ENCODE measurements at regions not wholly inside any gene's neighbourhood (a gene's known extent, or its start where the extent isn't known, plus 50 kb on each side); places are given as distances from the start of the nearest gene placed in this dataset.

DNA sequence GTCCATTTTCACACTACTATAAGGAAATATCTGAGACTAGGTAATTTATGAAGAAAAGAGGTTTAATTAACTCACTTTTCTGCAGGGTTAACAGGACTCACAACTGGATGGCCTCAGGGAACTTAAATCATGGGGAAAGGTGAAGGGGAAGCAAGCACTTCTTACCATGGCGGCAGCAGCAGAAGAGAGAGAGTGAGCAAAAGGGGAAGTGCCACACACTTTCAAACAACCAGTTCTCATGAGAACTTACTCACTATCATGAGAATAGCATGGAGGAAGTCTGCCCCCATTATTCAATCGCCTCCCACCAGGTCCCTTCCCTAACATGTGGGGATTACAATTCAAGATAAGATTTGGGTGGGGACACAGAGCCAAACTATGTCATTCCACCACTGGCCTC lies 55.1 kb upstream of the NETO1 start:
- no peak for DNase-seq

Measured in stimulated activated CD4-positive, alpha-beta T cell treated with anti-CD3 and anti-CD28 coated beads, Interleukin-2, amount 100 ng/mL, for 48 hours (primary cell).